Fibroblast of the aortic adventitia (primary cell): ENCODE measurements at regions not wholly inside any gene's neighbourhood (a gene's known extent, or its start where the extent isn't known, plus 50 kb on each side); places are given as distances from the start of the nearest gene placed in this dataset.

ENCODE experiments used
- DNase-seq: peaks from one replicate; pipeline ENCODE4 v3.0.0-alpha.2; 2010; ENCODE audit warnings: low read depth
- H3K4me3 ChIP-seq: 2 replicates; pipeline ENCODE4 v1.5.1; 2011; ENCODE audit warnings: low read depth, mild to moderate bottlenecking, control low read depth, low read length, moderate library complexity
- TF ChIP-seq, protein P1 (sequence below): IDR thresholded peaks from 2 replicates; pipeline ENCODE4 v1.5.1; 2011; ENCODE audit warnings: mild to moderate bottlenecking, low read length, control low read depth, inconsistent platforms; ENCODE audit not compliant: insufficient read depth

DNA sequence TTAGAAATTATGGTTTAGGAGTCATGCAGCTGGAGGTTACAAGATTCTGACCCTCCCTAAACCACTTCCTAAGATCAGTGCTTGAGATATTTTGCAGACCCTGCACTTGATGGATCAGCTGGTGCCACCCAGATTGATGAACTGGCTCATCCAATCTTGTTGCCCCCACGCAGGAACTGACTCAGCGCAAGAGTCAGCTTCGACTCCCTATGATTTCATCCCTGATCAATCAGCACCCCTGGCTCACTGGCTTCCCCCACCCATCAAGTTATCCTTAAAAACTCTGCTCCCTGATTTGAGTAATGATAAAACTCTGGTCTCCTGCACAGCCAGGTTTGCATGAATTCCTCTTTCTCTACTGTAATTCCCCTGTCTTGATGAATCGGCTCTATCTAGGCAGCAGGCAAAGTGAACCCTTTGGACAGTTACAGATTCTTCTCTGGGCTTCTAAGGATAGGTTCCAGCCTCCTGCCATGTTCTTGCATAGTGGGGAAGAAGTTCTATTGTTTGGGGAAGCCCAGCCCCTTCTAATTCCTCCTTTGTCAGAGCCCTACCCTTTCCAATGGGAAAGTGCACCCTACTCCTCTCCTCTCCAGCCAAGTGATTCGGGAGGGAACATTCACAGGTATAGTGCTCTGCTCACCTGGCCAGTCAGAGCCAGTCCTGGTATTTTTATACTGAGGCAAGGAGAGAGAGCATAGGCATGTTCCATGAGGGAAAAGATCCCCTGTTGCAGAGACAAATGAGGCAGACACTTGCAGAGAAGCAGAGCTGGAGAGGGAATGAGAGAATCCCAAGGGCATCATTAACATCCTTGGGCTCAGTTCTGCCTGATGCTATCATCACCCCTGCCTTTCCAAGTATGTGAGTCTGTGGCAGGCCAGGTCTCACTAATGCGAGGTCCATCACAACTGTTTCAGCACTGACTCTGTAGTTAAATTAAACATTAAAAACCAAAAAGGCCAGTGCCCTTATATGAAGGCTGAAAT lies 224.4 kb upstream of the GALNT17 start:
- no peak overlapping the region for H3K4me3 ChIP-seq
- no peak for DNase-seq
- TF ChIP-seq, protein P1, sequence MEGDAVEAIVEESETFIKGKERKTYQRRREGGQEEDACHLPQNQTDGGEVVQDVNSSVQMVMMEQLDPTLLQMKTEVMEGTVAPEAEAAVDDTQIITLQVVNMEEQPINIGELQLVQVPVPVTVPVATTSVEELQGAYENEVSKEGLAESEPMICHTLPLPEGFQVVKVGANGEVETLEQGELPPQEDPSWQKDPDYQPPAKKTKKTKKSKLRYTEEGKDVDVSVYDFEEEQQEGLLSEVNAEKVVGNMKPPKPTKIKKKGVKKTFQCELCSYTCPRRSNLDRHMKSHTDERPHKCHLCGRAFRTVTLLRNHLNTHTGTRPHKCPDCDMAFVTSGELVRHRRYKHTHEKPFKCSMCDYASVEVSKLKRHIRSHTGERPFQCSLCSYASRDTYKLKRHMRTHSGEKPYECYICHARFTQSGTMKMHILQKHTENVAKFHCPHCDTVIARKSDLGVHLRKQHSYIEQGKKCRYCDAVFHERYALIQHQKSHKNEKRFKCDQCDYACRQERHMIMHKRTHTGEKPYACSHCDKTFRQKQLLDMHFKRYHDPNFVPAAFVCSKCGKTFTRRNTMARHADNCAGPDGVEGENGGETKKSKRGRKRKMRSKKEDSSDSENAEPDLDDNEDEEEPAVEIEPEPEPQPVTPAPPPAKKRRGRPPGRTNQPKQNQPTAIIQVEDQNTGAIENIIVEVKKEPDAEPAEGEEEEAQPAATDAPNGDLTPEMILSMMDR: no peak

DNA sequence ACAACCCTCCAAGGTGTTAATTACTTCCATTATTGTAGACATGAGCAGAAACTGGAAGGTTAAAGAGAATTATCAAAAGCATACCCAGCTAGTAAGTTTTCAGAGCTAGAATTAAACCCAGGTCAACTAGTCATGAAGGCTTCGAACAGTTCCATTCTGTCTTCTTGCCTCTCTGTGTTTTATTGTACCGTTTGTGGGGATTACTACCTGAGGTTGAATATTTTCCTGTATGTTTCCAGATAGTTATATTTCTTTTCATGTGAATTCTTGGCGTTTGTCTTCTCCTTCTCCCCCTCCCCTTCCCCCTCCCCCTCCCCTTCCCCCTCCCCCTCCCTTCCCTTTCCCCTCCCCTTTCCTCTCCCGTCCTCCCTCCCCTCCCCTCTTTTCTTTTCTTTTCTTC lies 218.0 kb upstream of the GALNT17 start:
- no peak for DNase-seq
- TF ChIP-seq, protein P1: no peak
- H3K4me3 ChIP-seq: no peak overlapping the region

DNA sequence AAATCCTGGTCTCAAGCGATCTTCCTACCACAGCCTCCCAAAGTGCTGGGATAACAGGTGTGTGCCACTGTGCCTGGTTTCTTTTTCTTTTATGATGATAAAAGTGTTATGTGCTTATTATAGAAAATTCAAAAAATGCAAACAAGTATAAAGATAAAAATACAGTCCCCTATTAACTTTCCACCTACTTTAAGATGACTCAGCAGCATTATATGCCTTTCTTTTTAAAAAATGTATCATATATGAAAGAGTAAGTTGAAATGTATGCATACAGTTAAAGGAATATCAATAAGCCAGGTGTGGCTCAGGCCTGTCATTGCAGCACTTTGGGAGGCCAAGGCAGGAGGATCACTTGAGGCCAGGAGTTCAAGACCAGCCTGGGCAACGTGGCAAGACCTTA lies 216.9 kb upstream of the GALNT17 start:
- DNase-seq: no peak
- TF ChIP-seq, protein P1: no peak
- H3K4me3 ChIP-seq: no peak overlapping the region

DNA sequence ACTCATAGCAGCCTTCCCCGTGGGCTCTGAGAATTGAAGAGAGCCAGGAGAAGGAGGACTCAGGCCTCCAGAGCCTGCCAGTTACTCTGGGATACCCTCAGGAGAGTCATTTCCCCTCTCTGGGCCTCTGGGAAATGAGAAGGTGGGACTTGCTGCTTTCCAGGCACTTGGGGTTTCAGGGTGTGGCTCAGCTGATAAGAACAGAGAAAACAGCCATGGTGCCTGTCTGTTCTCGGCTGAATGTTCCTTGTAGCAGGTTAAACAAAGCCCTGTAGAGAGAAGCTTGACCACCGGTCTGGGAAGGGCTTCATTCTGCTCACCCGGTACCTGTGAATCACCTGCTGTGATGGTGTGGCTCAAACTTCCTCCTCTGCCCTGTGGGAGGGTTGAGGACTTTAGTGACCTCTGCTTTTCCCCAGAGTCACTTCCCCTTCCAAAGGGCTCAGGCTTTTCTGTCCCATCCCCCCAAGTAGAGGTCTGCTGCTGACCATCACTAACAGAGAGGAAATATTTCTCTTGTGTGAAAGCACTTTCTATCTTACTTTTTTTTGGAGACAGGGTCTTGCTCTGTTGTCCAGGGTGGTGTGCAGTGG lies 212.4 kb upstream of the GALNT17 start:
- TF ChIP-seq, protein P1: no peak
- DNase-seq: no peak
- H3K4me3 ChIP-seq: no peak overlapping the region

DNA sequence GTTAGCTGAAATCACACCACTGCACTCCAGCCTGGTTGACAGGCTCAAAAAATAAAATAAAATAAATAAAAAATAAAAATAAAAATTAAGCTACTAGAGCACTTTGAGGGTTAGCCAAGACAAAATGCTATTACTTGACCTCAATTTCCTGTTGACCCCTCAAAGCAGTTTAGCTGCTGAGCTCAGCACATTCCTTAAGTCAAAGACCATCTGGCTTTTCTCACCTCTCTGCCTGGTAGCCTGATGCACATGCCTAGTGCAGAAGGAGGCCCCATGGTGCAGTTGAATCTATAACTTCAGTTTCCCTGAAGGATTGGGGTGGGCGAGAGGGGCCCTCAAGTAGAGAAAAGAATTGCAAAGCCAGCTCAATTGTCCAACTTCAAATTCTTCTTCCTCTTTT lies 211.1 kb upstream of the GALNT17 start:
- TF ChIP-seq, protein P1: no peak
- no peak for DNase-seq
- H3K4me3 ChIP-seq: no peak overlapping the region

DNA sequence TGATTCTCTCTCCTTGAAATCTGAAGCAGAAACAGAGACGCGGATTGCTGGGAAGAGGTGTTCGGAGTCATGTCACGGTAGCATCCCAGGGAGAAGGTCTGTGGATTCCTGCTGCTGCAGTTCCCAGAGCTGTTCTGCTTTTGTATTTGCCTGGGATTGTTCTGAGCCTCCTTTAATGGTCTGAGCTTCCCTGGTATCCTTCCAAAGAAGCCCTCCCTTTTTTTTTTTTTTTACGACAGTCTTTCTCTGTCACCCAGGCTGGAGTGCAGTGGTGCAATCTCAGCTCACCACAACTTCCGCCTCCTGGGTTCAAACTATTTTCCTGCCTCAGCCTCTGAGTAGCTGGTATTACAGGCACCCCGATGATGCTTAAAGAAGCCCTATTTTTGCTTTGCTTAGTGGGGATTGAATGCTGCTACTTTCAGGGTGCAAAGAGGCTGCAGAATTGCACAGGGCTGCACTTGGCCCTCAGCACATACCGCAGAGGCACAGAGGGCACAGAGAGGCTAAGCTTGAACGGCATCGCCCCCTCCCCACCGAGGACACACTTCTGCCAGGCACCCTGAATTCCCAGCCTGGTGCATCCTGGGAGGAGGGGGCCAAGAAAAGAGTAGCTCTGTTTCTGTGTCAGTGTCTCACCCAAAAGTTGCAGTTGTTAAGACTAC lies 208.6 kb upstream of the GALNT17 start:
- no peak for DNase-seq
- H3K4me3 ChIP-seq: no peak overlapping the region
- TF ChIP-seq, protein P1: no peak
